H1 (cell line): ENCODE measurements at regions not wholly inside any gene's neighbourhood (a gene's known extent, or its start where the extent isn't known, plus 50 kb on each side); places are given as distances from the start of the nearest gene placed in this dataset.

Experiments
- CTCF ChIA-PET: fragments of 300-600 bp; sonication (Branson Sonifier 250); formaldehyde crosslinking; loops from one replicate; lab custom pipeline; 2021; ENCODE audit not compliant: partially characterized antibody; lab: Charles Lee
- POLR2A ChIA-PET: fragments of 300-600 bp; sonication (Branson Sonifier 250); formaldehyde crosslinking; loops from one replicate; lab custom pipeline; 2021; ENCODE audit warnings: inconsistent platforms; ENCODE audit not compliant: partially characterized antibody; lab: Charles Lee
- DNase-seq, 2 experiments: peaks; one replicate each; pipeline versions ENCODE4 v3.0.0 to v3.0.0-alpha.2; 2010 to 2022; ENCODE audit warnings: low spot score in 2 of 2, low read depth in 1 of 2, mixed read lengths in 1 of 2
- FAIRE-seq: peaks from 2 replicates; lab custom pipeline; 2011; peaks lifted over from hg19 to GRCh38; lab: Jason Lieb, UNC
- H2AFZ ChIP-seq: 2 replicates; pipeline ENCODE4 v1.8.1; 2012; ENCODE audit warnings: low read length, inconsistent platforms
- H2AK5ac ChIP-seq: 2 replicates; pipeline ENCODE4 v1.6.1; 2013; ENCODE audit warnings: low read depth, low read length
- H2BK120ac ChIP-seq: replicated peaks from 2 replicates; pipeline ENCODE3; 2013; ENCODE audit warnings: low read depth, low read length, inconsistent platforms
- H2BK12ac ChIP-seq: 2 replicates; pipeline ENCODE4 v1.6.1; 2013; ENCODE audit warnings: low read depth, low read length
- H2BK15ac ChIP-seq: 2 replicates; pipeline ENCODE4 v1.6.1; 2013; ENCODE audit warnings: low read length
- H2BK20ac ChIP-seq: 2 replicates; pipeline ENCODE4 v1.6.1; 2013; ENCODE audit warnings: low read length
- H2BK5ac ChIP-seq: 2 replicates; pipeline ENCODE4 v1.6.1; 2013; ENCODE audit warnings: low read depth, low read length
- H3K14ac ChIP-seq: 2 replicates; pipeline ENCODE4 v1.6.1; 2013; ENCODE audit warnings: inconsistent platforms; ENCODE audit not compliant: insufficient read length
- H3K18ac ChIP-seq: 2 replicates; pipeline ENCODE4 v1.6.1; 2013; ENCODE audit warnings: low read length; ENCODE audit errors: extremely low read depth
- H3K23ac ChIP-seq: 2 replicates; pipeline ENCODE4 v1.6.1; 2013; ENCODE audit warnings: inconsistent platforms; ENCODE audit not compliant: insufficient read length
- H3K23me2 ChIP-seq: 2 replicates; pipeline ENCODE4 v1.6.1; 2013; ENCODE audit warnings: low read depth, low read length
- H3K27ac ChIP-seq: 2 replicates; pipeline ENCODE4 v1.6.1; 2011; ENCODE audit warnings: low read depth, low read length, inconsistent platforms
- H3K27me3 ChIP-seq, 4 experiments: replicated peaks in 1 of 4; 1 replicate in 1 of 4; 2 replicates in 3 of 4; pipeline versions ENCODE4 v1.6.1 to v1.8.1; 2011 to 2013; ENCODE audit warnings: low read length in 3 of 4, mild to moderate bottlenecking in 3 of 4, inconsistent platforms in 2 of 4, mixed read lengths in 2 of 4, moderate library complexity in 1 of 4; ENCODE audit not compliant: control insufficient read depth in 3 of 4, insufficient read depth in 3 of 4; ENCODE audit errors: extremely low read depth in 1 of 4
- H3K36me3 ChIP-seq, 4 experiments: 2 replicates each; pipeline versions ENCODE4 v1.6.1 to v1.8.1; 2011 to 2013; ENCODE audit warnings: mild to moderate bottlenecking in 4 of 4, low read length in 3 of 4, moderate library complexity in 2 of 4, control low read depth in 1 of 4, inconsistent platforms in 1 of 4; ENCODE audit not compliant: insufficient read depth in 4 of 4, control insufficient read depth in 2 of 4
- H3K4ac ChIP-seq: replicated peaks from 2 replicates; pipeline ENCODE3; 2013; ENCODE audit warnings: low read length, low read depth, mixed read lengths, inconsistent platforms; ENCODE audit not compliant: insufficient read length
- H3K4me1 ChIP-seq, 4 experiments: replicated peaks in 1 of 4; 1 replicate in 1 of 4; 2 replicates in 3 of 4; pipeline versions ENCODE4 v1.6.1 to v1.8.1; 2011 to 2013; ENCODE audit warnings: low read length in 3 of 4, inconsistent platforms in 2 of 4, mixed read lengths in 1 of 4; ENCODE audit not compliant: insufficient read depth in 4 of 4, control insufficient read depth in 3 of 4
- H3K4me2 ChIP-seq, 2 experiments: 2 replicates each; pipeline versions ENCODE4 v1.6.1 to v1.8.1; 2011 to 2013; ENCODE audit warnings: low read depth in 2 of 2, low read length in 2 of 2, control low read depth in 1 of 2, inconsistent platforms in 1 of 2, mild to moderate bottlenecking in 1 of 2; ENCODE audit not compliant: insufficient read depth in 1 of 2
- H3K4me3 ChIP-seq, 4 experiments: fragments of 200-600, 300-600 bp in 1 of 4; sonication (generic), shearing (Covaris generic), sonication (Bioruptor Twin) in 1 of 4; 2 replicates each; pipeline versions ENCODE4 v1.5.1 to v1.8.1; 2011 to 2016; ENCODE audit warnings: low read length in 4 of 4, low read depth in 3 of 4, control low read depth in 2 of 4, inconsistent platforms in 2 of 4, mild to moderate bottlenecking in 2 of 4, mixed read lengths in 1 of 4, moderate library complexity in 1 of 4; ENCODE audit not compliant: insufficient read depth in 2 of 4; ENCODE audit errors: extremely low read depth in 1 of 4
- H3K56ac ChIP-seq: replicated peaks from 2 replicates; pipeline ENCODE3; 2013; ENCODE audit warnings: low read depth, mild to moderate bottlenecking, mixed read lengths, low read length, inconsistent platforms; ENCODE audit not compliant: insufficient read length
- H3K79me1 ChIP-seq: 2 replicates; pipeline ENCODE4 v1.6.1; 2013; ENCODE audit warnings: low read depth, low read length, control low read depth
- H3K79me2 ChIP-seq, 2 experiments: 2 replicates each; pipeline versions ENCODE4 v1.6.1 to v1.8.1; 2012 to 2013; ENCODE audit warnings: low read length in 2 of 2, mild to moderate bottlenecking in 2 of 2, inconsistent platforms in 1 of 2; ENCODE audit not compliant: insufficient read depth in 2 of 2, control insufficient read depth in 1 of 2
- H3K9ac ChIP-seq, 4 experiments: replicated peaks in 1 of 4; 1 replicate in 1 of 4; 2 replicates in 3 of 4; pipeline versions ENCODE4 v1.6.1 to v1.8.1; 2011 to 2013; ENCODE audit warnings: low read depth in 3 of 4, low read length in 3 of 4, control low read depth in 2 of 4, mild to moderate bottlenecking in 2 of 4, moderate library complexity in 2 of 4, inconsistent platforms in 1 of 4; ENCODE audit errors: extremely low read depth in 1 of 4
- H3K9me3 ChIP-seq, 2 experiments: 2 replicates each; pipeline versions ENCODE4 v1.6.1 to v1.8.1; 2012 to 2013; ENCODE audit warnings: mild to moderate bottlenecking in 2 of 2, moderate library complexity in 2 of 2, control low read depth in 1 of 2, inconsistent platforms in 1 of 2, low read depth in 1 of 2, low read length in 1 of 2, mixed read lengths in 1 of 2; ENCODE audit not compliant: insufficient read depth in 2 of 2
- H4K20me1 ChIP-seq, 2 experiments: replicated peaks in 1 of 2; 2 replicates each; pipeline versions ENCODE3 to v1.8.1; 2011 to 2013; ENCODE audit warnings: inconsistent platforms in 2 of 2, low read length in 2 of 2, mild to moderate bottlenecking in 1 of 2; ENCODE audit not compliant: insufficient read depth in 2 of 2, control insufficient read depth in 1 of 2
- H4K5ac ChIP-seq: 2 replicates; pipeline ENCODE4 v1.6.1; 2013; ENCODE audit warnings: low read length, low read depth, mixed read lengths, inconsistent platforms; ENCODE audit not compliant: insufficient read length
- H4K8ac ChIP-seq: 2 replicates; pipeline ENCODE4 v1.8.0; 2013; ENCODE audit warnings: mild to moderate bottlenecking, moderate library complexity, low read length, inconsistent platforms; ENCODE audit not compliant: insufficient read depth; ENCODE audit errors: extremely low read depth
- H4K91ac ChIP-seq: replicated peaks from 2 replicates; pipeline ENCODE3; 2013; ENCODE audit warnings: low read length, mixed read lengths, inconsistent platforms; ENCODE audit not compliant: insufficient read length
- ASH2L ChIP-seq: fragments of 200-600, 300-600 bp; sonication (generic); IDR thresholded peaks from one replicate; pipeline ENCODE4 v1.7.1; 2017; ENCODE audit warnings: low read length
- CHD1 ChIP-seq: IDR thresholded peaks from 2 replicates; pipeline ENCODE4 v1.6.1; 2012; ENCODE audit warnings: low read depth, low read length, improper control_type of control experiment
- CREB1 ChIP-seq: IDR thresholded peaks from 2 replicates; pipeline ENCODE4 v1.6.1; 2012; ENCODE audit warnings: inconsistent platforms
- EGR1 ChIP-seq: IDR thresholded peaks from 2 replicates; pipeline ENCODE4 v1.6.1; 2011; ENCODE audit warnings: low read depth, low read length, borderline replicate concordance
- EZH2 ChIP-seq: fragments of 200-600 bp; sonication (generic); IDR thresholded peaks from 2 replicates; pipeline ENCODE4 v1.7.1; 2012; ENCODE audit warnings: low read depth, mild to moderate bottlenecking, moderate library complexity, low read length, inconsistent platforms; ENCODE audit not compliant: severe bottlenecking
- HDAC2 ChIP-seq, 2 experiments: fragments of 300-600 bp in 1 of 2; sonication (generic) in 1 of 2; IDR thresholded peaks; 2 replicates each; pipeline ENCODE4 v1.6.1; 2011 to 2012; ENCODE audit warnings: low read depth in 2 of 2, low read length in 2 of 2, mild to moderate bottlenecking in 2 of 2, moderate library complexity in 2 of 2, borderline replicate concordance in 1 of 2, inconsistent platforms in 1 of 2
- MAFK ChIP-seq: IDR thresholded peaks from 2 replicates; pipeline ENCODE4 v1.6.1; 2012; ENCODE audit warnings: low read depth, mild to moderate bottlenecking, improper control_type of control experiment, low read length
- NANOG ChIP-seq: IDR thresholded peaks from 2 replicates; pipeline ENCODE4 v1.6.1; 2011; ENCODE audit warnings: low read length, low read depth, mild to moderate bottlenecking, inconsistent platforms; ENCODE audit not compliant: insufficient read depth, poor library complexity, severe bottlenecking
- SRF ChIP-seq: IDR thresholded peaks from 2 replicates; pipeline ENCODE4 v1.6.1; 2011; ENCODE audit warnings: mild to moderate bottlenecking, low read depth, low read length, moderate library complexity
- TAF7 ChIP-seq: optimal IDR thresholded peaks from 2 replicates; pipeline ENCODE3; 2011; ENCODE audit warnings: low read depth, mild to moderate bottlenecking, inconsistent platforms, low read length, moderate library complexity, borderline replicate concordance
- TBP ChIP-seq: IDR thresholded peaks from 2 replicates; pipeline ENCODE4 v1.6.1; 2011; ENCODE audit warnings: low read depth, low read length, improper control_type of control experiment
- YY1 ChIP-seq: IDR thresholded peaks from 2 replicates; pipeline ENCODE4 v1.6.1; 2011; ENCODE audit warnings: low read depth, mild to moderate bottlenecking, low read length
- TF ChIP-seq, protein P1 (sequence below): IDR thresholded peaks from 2 replicates; pipeline ENCODE4 v1.6.1; 2012; ENCODE audit warnings: inconsistent platforms
- TF ChIP-seq, protein P2 (sequence below): IDR thresholded peaks from 2 replicates; pipeline ENCODE4 v1.6.1; 2012; ENCODE audit warnings: low read length, inconsistent platforms

- no peaks in the 10 kb centered on the region for H4K20me1 ChIP-seq
- ChIA-PET POLR2A (no interaction called here), CTCF (interaction anchor here (1.1 kb wide), 1 partner anchor 84 kb away, joined by 3 read pairs; no protein-coding TSS in a partner anchor)
- no peak for DNase-seq
- H3K9me3 ChIP-seq = no peaks in the 10 kb centered on the region
- H3K23me2 ChIP-seq = no peaks in the 10 kb centered on the region
- FAIRE-seq = no peak
- no peak overlapping the region for H2AFZ ChIP-seq
- H3K4me2 ChIP-seq = no peak overlapping the region
- TF ChIP-seq CREB1 = no peak
- TF ChIP-seq HDAC2 (IDR thresholded peaks at IDR 0.05; ENCODE audit: borderline replicate concordance in 1 of 2, low read depth in 2 of 2, low read length in 2 of 2) = no peak
- no peak for TF ChIP-seq ASH2L
- TF ChIP-seq TAF7 = no peak
- TF ChIP-seq TBP = no peak
- TF ChIP-seq, protein P1, sequence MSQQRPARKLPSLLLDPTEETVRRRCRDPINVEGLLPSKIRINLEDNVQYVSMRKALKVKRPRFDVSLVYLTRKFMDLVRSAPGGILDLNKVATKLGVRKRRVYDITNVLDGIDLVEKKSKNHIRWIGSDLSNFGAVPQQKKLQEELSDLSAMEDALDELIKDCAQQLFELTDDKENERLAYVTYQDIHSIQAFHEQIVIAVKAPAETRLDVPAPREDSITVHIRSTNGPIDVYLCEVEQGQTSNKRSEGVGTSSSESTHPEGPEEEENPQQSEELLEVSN = no peak
- TF ChIP-seq, protein P2, sequence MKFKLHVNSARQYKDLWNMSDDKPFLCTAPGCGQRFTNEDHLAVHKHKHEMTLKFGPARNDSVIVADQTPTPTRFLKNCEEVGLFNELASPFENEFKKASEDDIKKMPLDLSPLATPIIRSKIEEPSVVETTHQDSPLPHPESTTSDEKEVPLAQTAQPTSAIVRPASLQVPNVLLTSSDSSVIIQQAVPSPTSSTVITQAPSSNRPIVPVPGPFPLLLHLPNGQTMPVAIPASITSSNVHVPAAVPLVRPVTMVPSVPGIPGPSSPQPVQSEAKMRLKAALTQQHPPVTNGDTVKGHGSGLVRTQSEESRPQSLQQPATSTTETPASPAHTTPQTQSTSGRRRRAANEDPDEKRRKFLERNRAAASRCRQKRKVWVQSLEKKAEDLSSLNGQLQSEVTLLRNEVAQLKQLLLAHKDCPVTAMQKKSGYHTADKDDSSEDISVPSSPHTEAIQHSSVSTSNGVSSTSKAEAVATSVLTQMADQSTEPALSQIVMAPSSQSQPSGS = no peak
- no peak for TF ChIP-seq SRF
- TF ChIP-seq NANOG = no peak
- TF ChIP-seq CHD1 = no peak
- no peak for TF ChIP-seq EGR1
- TF ChIP-seq YY1 = no peak
- no peak for TF ChIP-seq EZH2
- no peak for TF ChIP-seq MAFK
- H3K14ac ChIP-seq = no peak overlapping the region
- no peak overlapping the region for H2BK12ac ChIP-seq
- H3K18ac ChIP-seq = no peak overlapping the region
- no peak overlapping the region for H3K4ac ChIP-seq
- no peaks in the 10 kb centered on the region for H3K4me1 ChIP-seq
- H4K91ac ChIP-seq = no peak overlapping the region
- no peak overlapping the region for H4K8ac ChIP-seq
- no peak overlapping the region for H4K5ac ChIP-seq
- H3K79me2 ChIP-seq = no peaks in the 10 kb centered on the region
- H3K79me1 ChIP-seq = no peaks in the 10 kb centered on the region
- no peak overlapping the region for H2BK20ac ChIP-seq
- no peaks in the 10 kb centered on the region for H3K27me3 ChIP-seq
- H3K9ac ChIP-seq = no peak overlapping the region
- no peak overlapping the region for H2AK5ac ChIP-seq
- no peak overlapping the region for H2BK15ac ChIP-seq
- H3K36me3 ChIP-seq = no peaks in the 10 kb centered on the region
- no peak overlapping the region for H2BK5ac ChIP-seq
- H2BK120ac ChIP-seq = no peak overlapping the region
- no peak overlapping the region for H3K56ac ChIP-seq
- no peak overlapping the region for H3K4me3 ChIP-seq
- no peak overlapping the region for H3K27ac ChIP-seq
- no peak overlapping the region for H3K23ac ChIP-seq
Observed at GRCh38 chrX:67436867-67437266, 107.0 kb upstream of the AR start.
